T-helper 1 cell treated with Interleukin-12 subunit alpha and Interleukin-12 subunit beta and Interleukin-4 antibody, amounts not matched to agents 30 ng/mL and 1 ng/mL, for 36 hours (primary cell): ENCODE measurements at regions not wholly inside any gene's neighbourhood (a gene's known extent, or its start where the extent isn't known, plus 50 kb on each side); places are given as distances from the start of the nearest gene placed in this dataset.

Source experiments
- intact Hi-C: fragments of 100-400 bp; cut with micrococcal nuclease; formaldehyde crosslinking; loops from one replicate; pipeline ENCODE4 v1.15.1; 2024

- intact Hi-C loops, result no loop called here
These were observed 1179.8 kb downstream of the BRD1 start for GRCh38 chr22:48647606-48648515.

DNA sequence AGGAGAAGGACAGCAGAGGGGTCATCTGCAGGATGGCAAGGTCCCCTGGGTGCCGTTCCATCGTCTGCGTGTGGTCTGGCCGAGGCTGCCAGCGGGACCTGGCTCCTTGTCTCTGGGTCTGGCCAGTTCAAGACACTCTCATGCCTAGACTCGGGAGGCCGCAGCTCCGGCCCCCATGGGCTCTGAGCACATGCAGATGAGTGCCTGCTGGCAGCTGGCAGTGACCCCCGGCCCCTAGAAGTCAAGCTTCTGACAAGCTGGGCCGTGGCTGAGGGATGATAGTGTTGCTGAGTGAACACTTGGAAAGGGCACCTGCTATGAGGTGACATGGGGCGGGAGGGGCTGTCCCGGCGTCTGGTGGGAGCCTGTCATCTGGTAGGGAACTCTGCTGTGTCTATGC, 1180.6 kb downstream of the BRD1 start:
- intact Hi-C loops, result no loop called here

DNA sequence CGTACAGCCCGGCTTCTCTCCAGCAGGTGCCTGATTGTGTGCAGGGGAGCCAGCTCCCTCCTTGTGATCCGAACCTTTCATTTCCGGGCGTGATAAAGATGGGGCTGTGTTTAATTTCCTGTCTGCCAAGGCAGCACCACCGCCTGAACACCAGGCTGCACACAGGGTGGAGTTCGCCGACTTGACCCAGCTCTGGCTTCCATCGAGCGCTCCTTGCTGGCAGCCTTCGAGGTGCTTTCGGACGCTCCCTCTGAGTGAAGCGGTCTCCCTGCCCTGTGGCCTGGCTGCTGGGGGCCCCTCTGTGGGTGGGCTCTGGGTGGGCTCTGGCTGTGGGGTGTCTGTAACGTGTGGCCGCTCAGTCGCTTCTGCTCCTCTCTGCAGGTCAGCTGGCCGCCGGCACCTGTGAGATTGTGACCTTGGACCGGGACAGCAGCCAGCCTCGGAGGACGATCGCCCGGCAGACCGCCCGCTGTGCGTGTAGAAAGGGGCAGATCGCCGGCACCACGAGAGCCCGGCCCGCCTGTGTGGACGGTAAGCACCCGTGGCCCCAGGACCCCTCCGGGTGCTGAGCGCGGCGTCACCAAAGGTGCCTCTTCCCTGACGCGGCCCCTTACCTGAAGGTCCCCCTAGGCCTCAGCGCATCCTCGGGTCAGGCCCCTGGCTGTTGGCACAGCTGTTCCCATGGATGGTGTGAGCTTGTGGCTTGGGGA, 1181.3 kb downstream of the BRD1 start:
- intact Hi-C loops, result no loop called here

GRCh38 chr22:48645766-48646165, 1181.9 kb downstream of the BRD1 start:
- intact Hi-C loops, result no loop called here

DNA sequence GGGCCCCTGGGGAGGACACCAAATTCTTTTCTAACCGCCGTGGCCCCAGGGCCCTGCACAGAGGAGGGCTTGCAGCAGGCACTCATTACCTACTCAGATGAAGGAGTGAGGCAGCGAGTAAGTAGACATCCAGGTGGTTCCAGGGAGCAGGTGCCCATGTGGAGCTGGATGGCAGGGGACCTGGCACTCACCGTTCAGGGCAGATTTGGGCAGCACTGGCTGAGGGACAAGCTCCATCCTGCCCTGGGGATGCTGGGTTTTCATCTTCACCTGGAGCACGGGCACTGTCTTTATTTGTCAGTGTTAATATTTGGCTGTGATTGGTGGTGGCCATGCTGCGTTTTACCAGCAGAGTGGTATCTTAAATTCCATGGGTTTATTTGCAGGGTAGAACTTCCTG, 1182.7 kb downstream of the BRD1 start:
- intact Hi-C loops, result no loop called here

DNA sequence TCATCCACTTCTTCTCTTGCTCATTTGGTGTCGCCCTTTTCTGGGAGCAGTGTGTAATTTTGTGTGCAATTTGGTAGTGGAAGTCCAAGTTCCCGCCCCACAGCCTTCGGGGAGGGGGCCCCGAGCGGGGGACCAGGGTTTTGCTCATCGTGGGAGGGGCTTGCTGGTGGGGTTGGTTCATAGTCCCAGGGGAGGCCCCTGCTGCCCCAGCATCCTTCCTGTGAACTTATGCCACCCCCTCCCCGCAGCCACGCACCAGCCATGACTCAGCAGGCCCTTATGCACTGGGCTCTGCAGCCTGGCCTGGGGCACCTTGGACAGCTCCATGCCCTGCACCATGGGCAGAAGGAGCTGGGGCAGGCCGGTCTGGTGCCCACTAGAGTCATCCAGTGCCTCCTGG, 1183.6 kb downstream of the BRD1 start:
- intact Hi-C loops, result no loop called here

- intact Hi-C loops, result no loop called here
These were observed 1184.5 kb downstream of the BRD1 start for GRCh38 chr22:48643066-48643731.

GRCh38 chr22:48642550-48642949, 1185.1 kb downstream of the BRD1 start:
- intact Hi-C loops, result no loop called here

GRCh38 chr22:48641906-48642475, 1185.7 kb downstream of the BRD1 start:
- intact Hi-C loops, result no loop called here

DNA sequence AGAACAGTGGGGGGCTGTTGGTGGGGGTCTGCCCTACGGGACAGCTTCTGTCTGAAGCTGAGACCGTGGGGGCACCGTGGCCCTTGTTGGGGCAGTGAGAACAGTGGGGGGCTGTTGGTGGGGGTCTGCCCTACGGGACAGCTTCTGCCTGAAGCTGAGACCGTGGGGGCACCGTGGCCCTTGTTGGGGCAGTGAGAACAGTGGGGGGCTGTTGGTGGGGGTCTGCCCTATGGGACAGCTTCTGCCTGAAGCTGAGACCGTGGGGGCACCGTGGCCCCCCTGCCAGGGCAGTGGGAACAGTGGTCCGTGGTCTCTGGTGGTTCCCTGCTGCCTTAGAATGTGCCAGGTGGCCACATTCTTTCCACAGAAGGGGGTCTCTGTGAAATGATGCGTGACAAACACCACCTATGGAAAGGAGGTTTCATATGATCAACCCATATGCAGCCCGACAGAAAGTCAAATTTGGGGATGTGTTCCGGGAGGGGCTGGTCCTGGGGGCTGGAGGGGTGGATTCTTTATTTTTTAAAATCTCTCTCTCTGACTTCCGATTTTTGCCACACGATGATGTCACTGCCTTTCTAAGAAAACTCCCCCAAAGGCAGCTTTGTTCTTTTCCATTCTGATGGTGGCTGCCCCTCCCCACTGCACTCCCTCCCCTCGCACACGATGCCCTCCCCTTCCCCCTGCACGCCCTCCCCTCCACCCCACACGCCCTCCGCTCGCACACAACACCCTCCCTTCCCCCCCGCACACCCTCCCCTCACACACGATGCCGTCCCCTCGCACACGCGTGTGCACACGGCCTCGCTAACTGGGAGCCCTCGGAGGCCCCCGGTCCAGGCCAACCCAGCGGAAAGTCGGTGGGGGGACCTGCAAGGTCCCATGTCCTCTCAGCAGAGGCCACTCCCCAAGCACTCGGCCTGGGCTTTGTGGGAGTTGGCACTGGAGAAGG, 1186.5 kb downstream of the BRD1 start:
- intact Hi-C loops, result no loop called here

DNA sequence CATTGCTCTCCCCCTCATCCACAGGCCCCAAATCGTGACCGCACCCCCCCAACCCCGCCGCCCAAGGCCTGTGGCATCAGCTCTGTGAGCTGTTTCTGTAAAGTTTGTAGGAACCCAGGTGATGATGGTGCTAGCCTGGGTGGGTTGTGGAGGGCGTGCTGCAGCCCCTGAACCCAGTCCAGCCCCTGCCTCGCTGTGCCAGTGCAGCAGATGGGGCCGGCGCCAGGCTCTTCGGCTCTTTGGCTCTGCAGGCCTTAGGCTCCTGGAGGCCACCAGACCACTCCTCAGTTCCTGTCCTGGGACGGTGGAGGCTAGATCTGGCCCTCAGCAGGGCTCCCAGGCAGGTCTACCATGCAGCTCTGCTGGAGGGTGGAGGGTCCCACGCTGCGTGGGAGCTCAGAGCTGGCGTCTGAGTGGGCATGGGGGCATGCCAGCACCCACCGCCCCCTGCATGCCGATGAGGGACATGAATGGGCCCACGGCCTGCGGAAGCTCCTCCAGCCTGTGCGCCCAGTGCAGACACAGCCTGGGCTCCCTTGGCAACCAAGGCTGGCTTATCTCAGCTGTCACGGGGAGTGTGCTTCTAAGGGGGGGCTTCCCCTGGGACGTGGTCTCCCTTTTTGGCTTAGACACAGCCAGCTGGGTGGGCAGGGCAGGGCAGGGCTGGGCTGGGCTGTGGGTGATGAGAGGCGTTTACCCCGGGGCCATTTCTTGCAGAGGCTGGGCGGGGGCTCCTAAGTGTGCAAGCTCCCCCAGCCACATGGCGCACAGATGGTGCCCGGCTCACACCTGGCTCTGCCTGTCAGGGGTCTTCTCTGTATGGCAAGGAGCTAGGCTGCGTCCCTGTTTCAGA, 1187.6 kb downstream of the BRD1 start:
- intact Hi-C loops, result no loop called here

DNA sequence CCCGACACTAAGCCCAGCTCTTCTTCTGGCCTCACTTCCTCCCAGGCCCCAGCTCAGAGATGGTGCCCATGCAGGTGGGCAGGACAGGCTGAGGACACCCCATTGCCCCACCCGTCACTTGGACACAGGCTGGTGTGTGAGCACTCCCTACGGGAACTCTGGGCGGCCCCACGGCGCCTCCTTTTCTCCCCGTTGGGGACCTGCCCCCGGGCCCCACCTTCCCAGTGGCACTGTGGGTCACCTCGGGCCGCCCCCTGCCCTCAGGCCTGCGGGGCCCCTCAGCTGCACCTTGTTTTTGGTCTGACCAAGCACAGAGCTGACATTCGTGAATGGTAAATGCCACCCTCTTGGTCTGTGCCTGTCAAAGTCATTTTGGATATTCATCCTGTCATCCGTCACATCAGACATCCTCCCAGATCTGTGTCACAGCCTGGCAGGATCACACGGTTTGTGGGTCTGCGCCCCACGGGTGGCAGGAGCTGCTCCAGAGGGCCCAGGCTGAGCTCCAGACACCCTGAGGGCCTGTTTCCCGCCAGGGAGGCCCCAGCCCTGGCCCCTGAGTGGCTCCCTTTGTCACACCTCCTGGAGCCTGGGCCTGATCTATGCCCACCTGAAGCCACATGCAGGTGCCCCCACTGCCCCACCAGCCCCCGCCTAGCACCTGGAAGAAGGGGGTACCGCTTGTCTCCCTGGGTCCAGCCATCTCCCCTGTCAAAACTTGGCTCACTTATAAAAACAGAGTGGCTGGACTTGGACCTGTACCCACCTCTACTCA, 1188.5 kb downstream of the BRD1 start:
- intact Hi-C loops, result no loop called here

GRCh38 chr22:48637231-48637630, 1190.4 kb downstream of the BRD1 start:
- intact Hi-C loops, result no loop called here

- intact Hi-C loops, result no loop called here
These were observed 1190.9 kb downstream of the BRD1 start for GRCh38 chr22:48636746-48637145.

GRCh38 chr22:48635816-48636215, 1191.9 kb downstream of the BRD1 start:
- intact Hi-C loops, result no loop called here

- intact Hi-C loops, result no loop called here
These were observed 1192.6 kb downstream of the BRD1 start for GRCh38 chr22:48635031-48635430.

- intact Hi-C loops, result no loop called here
These were observed 1193.5 kb downstream of the BRD1 start for GRCh38 chr22:48633996-48634836.

GRCh38 chr22:48632646-48633246, 1194.9 kb downstream of the BRD1 start:
- intact Hi-C loops, result no loop called here
